ENCODE measurements at regions not wholly inside any gene's neighbourhood (a gene's known extent, or its start where the extent isn't known, plus 50 kb on each side); places are given as distances from the start of the nearest gene placed in this dataset.
"Not testable (repeated sequence)": the region's sequence is repeated elsewhere in the genome, so short reads cannot be mapped to it uniquely, and the experiment has no call there.

DNA sequence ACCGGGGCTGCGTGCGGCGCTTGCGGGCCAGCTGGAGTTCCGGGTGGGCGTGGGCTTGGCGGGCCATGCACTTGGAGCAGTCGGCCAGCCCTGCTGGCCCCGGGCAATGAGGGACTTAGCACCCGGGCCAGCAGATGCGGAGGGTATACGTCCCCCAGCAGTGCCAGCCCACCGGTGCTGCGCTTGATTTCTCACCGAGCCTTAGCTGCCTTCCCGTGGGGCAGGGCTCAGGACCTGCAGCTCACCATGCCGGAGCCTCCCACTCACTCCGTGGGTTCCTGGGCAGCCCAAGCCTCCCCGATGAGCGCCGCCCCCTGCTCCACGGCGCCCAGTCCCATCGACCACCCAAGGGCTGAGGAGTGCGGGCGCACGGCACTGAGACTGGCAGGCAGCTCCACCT is 51.4 kb upstream of the INPP4B start:
- H4K20me1 ChIP-seq (ENCODE audit: insufficient read depth, low read length); DNase-seq: not testable (repeated sequence)

DNA sequence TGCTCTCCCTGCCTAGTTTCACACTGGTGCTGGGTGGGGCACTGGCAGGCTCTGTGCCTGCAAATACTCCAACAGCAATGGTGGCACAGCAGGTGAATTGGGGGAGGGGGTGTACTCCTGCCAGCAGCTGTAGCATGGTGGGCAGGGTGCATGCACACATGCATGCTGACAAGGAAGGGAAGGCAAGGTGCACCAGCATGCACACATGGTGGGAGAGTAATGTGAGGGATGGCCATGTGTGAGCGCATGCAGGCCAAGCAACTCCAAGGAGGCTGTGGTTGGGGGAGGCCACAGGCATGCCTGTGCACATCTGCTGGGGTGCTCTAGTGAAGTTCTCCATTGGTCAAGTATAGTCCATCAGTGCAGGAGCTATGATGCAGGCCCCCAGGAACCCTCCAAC is 54.5 kb upstream of the INPP4B start:
- H3K27ac ChIP-seq (ENCODE audit: low read length): no peak overlapping the region
- no peak for DNase-seq
- no peaks in the 10 kb centered on the region for H3K9me3 ChIP-seq (ENCODE audit: insufficient read depth, low read length, severe bottlenecking)
- H3K4me3 ChIP-seq (ENCODE audit: low read depth in 1 of 2, low read length in 2 of 2): no peak overlapping the region
- H2AFZ ChIP-seq (ENCODE audit: low read depth, low read length): no peak overlapping the region
- no peaks in the 10 kb centered on the region for H3K4me1 ChIP-seq (ENCODE audit: insufficient read depth, low read length)
- H3K79me2 ChIP-seq (ENCODE audit: insufficient read depth, low read length): no peaks in the 10 kb centered on the region
- H3K36me3 ChIP-seq (ENCODE audit: insufficient read depth, low read length): no peaks in the 10 kb centered on the region
- no peaks in the 10 kb centered on the region for H4K20me1 ChIP-seq (ENCODE audit: insufficient read depth, low read length)
- TF ChIP-seq, protein P1, sequence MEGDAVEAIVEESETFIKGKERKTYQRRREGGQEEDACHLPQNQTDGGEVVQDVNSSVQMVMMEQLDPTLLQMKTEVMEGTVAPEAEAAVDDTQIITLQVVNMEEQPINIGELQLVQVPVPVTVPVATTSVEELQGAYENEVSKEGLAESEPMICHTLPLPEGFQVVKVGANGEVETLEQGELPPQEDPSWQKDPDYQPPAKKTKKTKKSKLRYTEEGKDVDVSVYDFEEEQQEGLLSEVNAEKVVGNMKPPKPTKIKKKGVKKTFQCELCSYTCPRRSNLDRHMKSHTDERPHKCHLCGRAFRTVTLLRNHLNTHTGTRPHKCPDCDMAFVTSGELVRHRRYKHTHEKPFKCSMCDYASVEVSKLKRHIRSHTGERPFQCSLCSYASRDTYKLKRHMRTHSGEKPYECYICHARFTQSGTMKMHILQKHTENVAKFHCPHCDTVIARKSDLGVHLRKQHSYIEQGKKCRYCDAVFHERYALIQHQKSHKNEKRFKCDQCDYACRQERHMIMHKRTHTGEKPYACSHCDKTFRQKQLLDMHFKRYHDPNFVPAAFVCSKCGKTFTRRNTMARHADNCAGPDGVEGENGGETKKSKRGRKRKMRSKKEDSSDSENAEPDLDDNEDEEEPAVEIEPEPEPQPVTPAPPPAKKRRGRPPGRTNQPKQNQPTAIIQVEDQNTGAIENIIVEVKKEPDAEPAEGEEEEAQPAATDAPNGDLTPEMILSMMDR (IDR thresholded peaks at IDR 0.05; ENCODE audit: borderline replicate concordance, extremely low read depth, low read length, poor library complexity, severe bottlenecking): no peak
- no peak for TF ChIP-seq EZH2 (IDR thresholded peaks at IDR 0.05; ENCODE audit: borderline replicate concordance, low read depth, low read length, severe bottlenecking)
- no peak overlapping the region for H3K4me2 ChIP-seq (ENCODE audit: insufficient read depth, low read length)
- no peak overlapping the region for H3K9ac ChIP-seq (ENCODE audit: low read depth, low read length)
- no peaks in the 10 kb centered on the region for H3K27me3 ChIP-seq (ENCODE audit: insufficient read depth, low read length, poor library complexity)
- ATAC-seq (ENCODE audit: insufficient read depth, low read depth): no peak

More for the DNA sequence above, 51.4 kb upstream of the INPP4B start:
- not testable (repeated sequence) for H3K79me2 ChIP-seq (ENCODE audit: insufficient read depth, low read length); H3K4me1 ChIP-seq (ENCODE audit: insufficient read depth, low read length); H3K9me3 ChIP-seq (ENCODE audit: insufficient read depth, low read length, severe bottlenecking); H3K4me2 ChIP-seq (ENCODE audit: insufficient read depth, low read length); H2AFZ ChIP-seq (ENCODE audit: low read depth, low read length); H3K27me3 ChIP-seq (ENCODE audit: insufficient read depth, low read length, poor library complexity); H3K9ac ChIP-seq (ENCODE audit: low read depth, low read length); H3K27ac ChIP-seq (ENCODE audit: low read length); H3K36me3 ChIP-seq (ENCODE audit: insufficient read depth, low read length); ATAC-seq (ENCODE audit: insufficient read depth, low read depth); H3K4me3 ChIP-seq (ENCODE audit: low read depth in 1 of 2, low read length in 2 of 2)

DNA sequence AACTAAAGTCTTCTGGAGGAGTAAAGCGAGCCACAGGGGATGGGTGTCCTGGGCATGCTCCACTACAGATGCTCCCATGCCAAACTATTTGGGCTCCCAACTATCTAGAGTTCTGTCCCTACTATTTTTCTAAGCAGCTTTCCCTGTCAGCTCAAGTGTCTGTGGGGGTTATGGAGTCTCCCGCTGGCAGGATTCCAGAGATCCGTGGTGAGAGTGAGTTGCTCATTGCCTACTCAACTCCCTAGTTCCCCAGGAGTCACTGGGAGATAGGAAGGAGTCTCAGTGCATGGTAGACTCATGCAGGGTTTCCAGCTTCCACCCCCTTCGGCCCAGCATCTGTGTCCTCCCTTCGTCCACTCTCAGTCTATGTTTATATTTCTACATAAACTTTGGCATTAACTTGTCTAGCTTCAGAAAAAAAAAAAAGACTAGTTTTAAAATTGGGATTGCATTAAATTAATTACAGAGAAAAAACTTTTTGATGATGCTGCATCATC is 55.1 kb upstream of the INPP4B start:
- Histone ChIP-seq H3K4me3 (ENCODE audit: low read depth in 1 of 2, low read length in 2 of 2) (no peak overlapping the region), H3K36me3 (ENCODE audit: insufficient read depth, low read length) (no peaks in the 10 kb centered on the region)
- TF ChIP-seq, protein P1 (IDR thresholded peaks at IDR 0.05; ENCODE audit: borderline replicate concordance, extremely low read depth, low read length, poor library complexity, severe bottlenecking): no peak
- TF ChIP-seq EZH2 (IDR thresholded peaks at IDR 0.05; ENCODE audit: borderline replicate concordance, low read depth, low read length, severe bottlenecking): no peak

DNA sequence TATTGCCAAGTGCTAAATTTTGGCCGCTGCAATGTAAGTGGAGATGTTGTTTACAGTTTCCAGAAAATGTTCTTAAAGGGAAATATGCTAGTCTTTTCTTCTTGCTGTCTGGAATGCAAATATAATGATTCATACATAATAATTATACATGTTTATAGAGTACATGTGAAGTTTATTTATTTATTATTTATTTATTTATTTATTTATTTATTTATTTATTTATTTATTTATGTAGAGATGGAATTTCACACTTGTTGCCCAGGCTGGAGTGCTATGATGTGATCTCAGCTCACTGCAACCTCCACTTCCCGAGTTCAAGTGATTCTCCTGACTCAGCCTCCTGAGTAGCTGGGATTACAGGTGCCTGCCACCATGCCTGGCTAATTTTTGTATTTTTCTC is 57.5 kb upstream of the INPP4B start:
- H4K20me1 ChIP-seq (ENCODE audit: insufficient read depth, low read length); H3K4me2 ChIP-seq (ENCODE audit: insufficient read depth, low read length); H3K4me1 ChIP-seq (ENCODE audit: insufficient read depth, low read length); ATAC-seq (ENCODE audit: insufficient read depth, low read depth); H3K27me3 ChIP-seq (ENCODE audit: insufficient read depth, low read length, poor library complexity); DNase-seq; H3K79me2 ChIP-seq (ENCODE audit: insufficient read depth, low read length); H3K27ac ChIP-seq (ENCODE audit: low read length); H3K4me3 ChIP-seq (ENCODE audit: low read depth in 1 of 2, low read length in 2 of 2); H3K36me3 ChIP-seq (ENCODE audit: insufficient read depth, low read length); H3K9me3 ChIP-seq (ENCODE audit: insufficient read depth, low read length, severe bottlenecking); H2AFZ ChIP-seq (ENCODE audit: low read depth, low read length); H3K9ac ChIP-seq (ENCODE audit: low read depth, low read length): not testable (repeated sequence)

More for the DNA sequence above, 55.1 kb upstream of the INPP4B start:
- Histone ChIP-seq H3K9ac (ENCODE audit: low read depth, low read length) (no peak overlapping the region), H3K9me3 (ENCODE audit: insufficient read depth, low read length, severe bottlenecking) (no peaks in the 10 kb centered on the region), H3K4me1 (ENCODE audit: insufficient read depth, low read length) (no peaks in the 10 kb centered on the region), H3K79me2 (ENCODE audit: insufficient read depth, low read length) (no peaks in the 10 kb centered on the region), H3K27ac (ENCODE audit: low read length) (no peak overlapping the region), H3K27me3 (ENCODE audit: insufficient read depth, low read length, poor library complexity) (no peaks in the 10 kb centered on the region), H2AFZ (ENCODE audit: low read depth, low read length) (no peak overlapping the region), H3K4me2 (ENCODE audit: insufficient read depth, low read length) (no peak overlapping the region), H4K20me1 (ENCODE audit: insufficient read depth, low read length) (no peaks in the 10 kb centered on the region)
- no peak for DNase-seq
- ATAC-seq (ENCODE audit: insufficient read depth, low read depth): no peak
